Bronchial epithelial cell (primary cell): ENCODE measurements at regions not wholly inside any gene's neighbourhood (a gene's known extent, or its start where the extent isn't known, plus 50 kb on each side); places are given as distances from the start of the nearest gene placed in this dataset.

ENCODE experiments used
- DNase-seq: peaks from one replicate; pipeline ENCODE4 v3.0.0-alpha.2; 2010; ENCODE audit warnings: low read depth
- FAIRE-seq: peaks from 2 replicates; lab custom pipeline; 2011; peaks lifted over from hg19 to GRCh38; lab: Jason Lieb, UNC
- H3K27me3 ChIP-seq: 2 replicates; pipeline ENCODE4 v1.5.1; 2011; ENCODE audit warnings: low read length; ENCODE audit not compliant: control insufficient read depth, insufficient read depth
- H3K36me3 ChIP-seq: 2 replicates; pipeline ENCODE4 v1.5.1; 2011; ENCODE audit warnings: low read length; ENCODE audit not compliant: control insufficient read depth, insufficient read depth
- H3K4me3 ChIP-seq: 2 replicates; pipeline ENCODE4 v1.5.1; 2011; ENCODE audit warnings: mild to moderate bottlenecking, low read depth, low read length, control low read depth
- CTCF ChIP-seq: IDR thresholded peaks from 2 replicates; pipeline ENCODE4 v1.5.1; 2011; ENCODE audit warnings: mild to moderate bottlenecking, moderate library complexity, low read length, control low read depth, inconsistent platforms; ENCODE audit not compliant: insufficient read depth, severe bottlenecking

GRCh38 chr20:50386641-50386960 lies 123.6 kb upstream of the PTPN1 start:
- Histone ChIP-seq H3K4me3 (no peak overlapping the region), H3K36me3 (no peaks in the 10 kb centered on the region), H3K27me3 (no peaks in the 10 kb centered on the region)
- FAIRE-seq, result no peak
- DNase-seq, result no peak
- no peak for TF ChIP-seq CTCF

DNA sequence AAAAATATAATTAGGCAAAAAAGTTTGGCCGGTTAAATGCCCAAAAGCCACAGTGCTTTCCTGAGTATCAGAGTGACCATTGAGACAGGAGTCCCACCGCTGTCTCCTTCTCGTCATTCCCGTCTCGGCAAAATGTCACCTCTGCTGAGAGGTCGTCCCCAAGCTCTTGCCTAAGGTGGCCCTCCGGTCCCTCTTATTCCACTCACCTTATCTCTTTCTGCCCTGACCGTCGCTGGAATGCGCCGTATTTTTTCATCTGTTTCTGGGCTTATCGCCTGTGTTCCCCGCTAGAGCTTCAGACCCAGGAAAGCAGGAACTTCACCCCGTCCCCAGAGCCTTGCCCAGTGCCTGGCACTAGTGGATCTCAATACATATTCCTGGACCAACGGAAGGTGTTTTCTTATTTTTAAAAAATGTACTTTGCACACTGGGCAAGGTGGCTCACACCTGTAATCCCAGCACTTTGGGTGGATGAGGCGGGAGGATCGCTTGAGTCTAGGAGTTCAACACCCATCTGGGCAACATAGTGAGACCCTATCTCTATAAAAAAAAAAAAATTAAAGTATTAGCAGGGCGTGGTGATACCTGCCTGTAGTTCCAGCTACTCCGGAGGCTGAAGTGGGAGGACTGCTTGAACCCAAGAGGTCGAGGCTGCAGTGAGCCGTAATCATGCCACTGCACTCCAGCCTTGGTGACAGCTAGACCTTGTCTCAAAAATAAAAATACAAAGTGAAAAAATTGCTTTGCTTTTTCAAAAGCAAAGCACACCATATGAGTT lies 122.8 kb upstream of the PTPN1 start:
- Histone ChIP-seq H3K4me3 (no peak overlapping the region), H3K27me3 (no peaks in the 10 kb centered on the region), H3K36me3 (no peaks in the 10 kb centered on the region)
- FAIRE-seq (no peak), DNase-seq (no peak)
- TF ChIP-seq CTCF, result no peak

GRCh38 chr20:50387996-50388332 lies 122.2 kb upstream of the PTPN1 start:
- H3K36me3 ChIP-seq, result no peaks in the 10 kb centered on the region
- DNase-seq, result no peak
- FAIRE-seq, result no peak
- no peak for TF ChIP-seq CTCF
- no peaks in the 10 kb centered on the region for H3K27me3 ChIP-seq
- no peak overlapping the region for H3K4me3 ChIP-seq

DNA sequence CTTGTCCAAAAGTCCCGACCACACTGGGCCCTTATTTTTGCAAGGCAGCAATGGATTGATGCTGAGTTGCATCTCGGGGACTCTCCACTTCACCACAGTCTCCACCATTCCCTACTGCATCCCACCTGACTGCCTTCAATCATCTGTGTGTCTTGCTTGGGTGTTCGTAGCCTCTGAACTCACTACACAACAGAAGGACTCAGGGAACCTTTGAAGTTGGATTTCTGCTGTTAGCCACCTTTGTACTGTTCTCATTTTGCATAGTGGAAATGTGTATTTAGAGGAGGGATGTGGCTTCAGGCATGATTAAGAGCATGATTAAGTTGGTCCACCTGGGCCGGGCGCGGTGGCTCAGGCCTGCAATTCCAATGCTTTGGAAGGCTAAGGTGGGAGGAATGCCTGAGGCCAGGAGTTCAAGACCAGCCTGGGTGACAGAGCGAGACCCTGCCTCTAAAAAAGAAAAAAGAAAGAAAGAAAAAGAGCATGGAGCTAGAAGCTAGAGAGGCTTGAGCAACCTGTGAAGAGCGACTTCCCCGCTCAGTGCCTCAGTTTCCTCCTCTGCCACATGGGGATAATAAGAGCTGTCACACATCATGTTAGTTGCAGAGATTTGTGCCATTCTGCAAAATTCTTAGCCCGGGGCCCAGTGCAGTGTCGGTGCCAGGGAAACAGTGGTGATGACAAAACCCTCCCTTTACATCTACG lies 121.3 kb upstream of the PTPN1 start:
- no peak overlapping the region for H3K4me3 ChIP-seq
- FAIRE-seq (no peak), DNase-seq (no peak)
- no peaks in the 10 kb centered on the region for H3K27me3 ChIP-seq
- no peak for TF ChIP-seq CTCF
- H3K36me3 ChIP-seq, result no peaks in the 10 kb centered on the region

GRCh38 chr20:50389438-50389807 lies 120.8 kb upstream of the PTPN1 start:
- H3K36me3 ChIP-seq, result no peaks in the 10 kb centered on the region

More at GRCh38 chr20:50389438-50389807, 120.8 kb upstream of the PTPN1 start:
- FAIRE-seq (no peak), DNase-seq (no peak)
- H3K4me3 ChIP-seq, result no peak overlapping the region
- no peaks in the 10 kb centered on the region for H3K27me3 ChIP-seq
- no peak for TF ChIP-seq CTCF
